CD14-positive monocyte (primary cell): ENCODE measurements at regions not wholly inside any gene's neighbourhood (a gene's known extent, or its start where the extent isn't known, plus 50 kb on each side); places are given as distances from the start of the nearest gene placed in this dataset.

ENCODE experiments used
- DNase-seq, 3 donors: peaks; one replicate each; pipeline ENCODE4 v3.0.0-alpha.2; 2011 to 2022
- H2AFZ ChIP-seq: 2 replicates; pipeline ENCODE4 v1.6.0; 2012; ENCODE audit warnings: mild to moderate bottlenecking, low read depth, low read length, inconsistent platforms; ENCODE audit not compliant: insufficient read depth, poor library complexity, severe bottlenecking
- H3K27ac ChIP-seq, 2 donors: 1 replicate in 1 of 2; 2 replicates in 1 of 2; pipeline ENCODE4 v1.5.1; 2012 to 2013; ENCODE audit warnings: low read length in 2 of 2, control low read depth in 1 of 2, inconsistent platforms in 1 of 2, low read depth in 1 of 2, mild to moderate bottlenecking in 1 of 2
- H3K27me3 ChIP-seq, 2 donors: one replicate each; pipeline versions ENCODE4 v1.6.0 to v1.6.1; 2011 to 2013; ENCODE audit warnings: low read length in 2 of 2; ENCODE audit not compliant: control insufficient read depth in 2 of 2, insufficient read depth in 2 of 2
- H3K36me3 ChIP-seq, 2 donors: replicated peaks in 1 of 2; 1 replicate in 1 of 2; 2 replicates in 1 of 2; pipeline versions ENCODE4 v1.5.1 to v1.6.1; 2012 to 2013; ENCODE audit warnings: low read length in 2 of 2, control low read depth in 1 of 2, inconsistent platforms in 1 of 2, mild to moderate bottlenecking in 1 of 2; ENCODE audit not compliant: insufficient read depth in 2 of 2, control insufficient read depth in 1 of 2
- H3K4me1 ChIP-seq, 2 donors: 1 replicate in 1 of 2; 2 replicates in 1 of 2; pipeline versions ENCODE4 v1.5.1 to v1.6.1; 2012 to 2013; ENCODE audit warnings: low read length in 2 of 2, control low read depth in 1 of 2, inconsistent platforms in 1 of 2, mild to moderate bottlenecking in 1 of 2, moderate library complexity in 1 of 2; ENCODE audit not compliant: insufficient read depth in 2 of 2, control insufficient read depth in 1 of 2
- H3K4me2 ChIP-seq: replicated peaks from 2 replicates; pipeline ENCODE3; 2012; ENCODE audit warnings: low read length, moderate library complexity, mild to moderate bottlenecking; ENCODE audit not compliant: poor library complexity, severe bottlenecking; ENCODE audit errors: extremely low read depth
- H3K4me3 ChIP-seq, 3 experiments: fragments of 200-600 bp in 1 of 3; sonication (generic) in 1 of 3; replicated peaks in 1 of 3; 1 replicate in 2 of 3; 2 replicates in 1 of 3; pipeline ENCODE4 v1.5.1; 2011 to 2013; ENCODE audit warnings: low read length in 3 of 3, mild to moderate bottlenecking in 3 of 3, control low read depth in 2 of 3, low read depth in 2 of 3, inconsistent platforms in 1 of 3, moderate library complexity in 1 of 3
- H3K79me2 ChIP-seq: 2 replicates; pipeline ENCODE4 v1.6.0; 2012; ENCODE audit warnings: mild to moderate bottlenecking, control low read depth, inconsistent platforms, low read length, moderate library complexity; ENCODE audit not compliant: insufficient read depth
- H3K9ac ChIP-seq: 2 replicates; pipeline ENCODE4 v1.6.0; 2017; ENCODE audit warnings: low read length, mild to moderate bottlenecking; ENCODE audit not compliant: insufficient read depth, poor library complexity, severe bottlenecking
- H3K9me3 ChIP-seq, 2 donors: replicated peaks in 1 of 2; 1 replicate in 1 of 2; 2 replicates in 1 of 2; pipeline versions ENCODE4 v1.5.1 to v1.6.1; 2012 to 2013; ENCODE audit warnings: low read length in 2 of 2, control low read depth in 1 of 2; ENCODE audit not compliant: control insufficient read depth in 1 of 2, insufficient read depth in 1 of 2
- H4K20me1 ChIP-seq: 2 replicates; pipeline ENCODE4 v1.6.0; 2012; ENCODE audit warnings: mild to moderate bottlenecking, low read length, control low read depth, moderate library complexity; ENCODE audit not compliant: insufficient read depth
- H3K27ac Mint-ChIP-seq, 7 donors: one replicate each; pipeline ENCODE4 v1.8.0; 2020; ENCODE audit warnings: mild to moderate bottlenecking in 7 of 7, mixed read lengths in 7 of 7, moderate library complexity in 6 of 7, inconsistent platforms in 2 of 7
- H3K27me3 Mint-ChIP-seq, 3 donors: one replicate each; pipeline ENCODE4 v1.8.0; 2021 to 2022; ENCODE audit warnings: low read depth in 3 of 3, mild to moderate bottlenecking in 3 of 3, mixed read lengths in 3 of 3, moderate library complexity in 3 of 3, inconsistent platforms in 1 of 3
- H3K36me3 Mint-ChIP-seq, 2 donors: one replicate each; pipeline ENCODE4 v1.8.0; 2020; ENCODE audit warnings: mixed read lengths in 2 of 2, inconsistent platforms in 1 of 2, mild to moderate bottlenecking in 1 of 2
- H3K4me1 Mint-ChIP-seq: one replicate; pipeline ENCODE4 v1.8.0; 2020; ENCODE audit warnings: mild to moderate bottlenecking, mixed read lengths
- H3K4me3 Mint-ChIP-seq, 2 donors: one replicate each; pipeline ENCODE4 v1.8.0; 2020; ENCODE audit warnings: mild to moderate bottlenecking in 2 of 2, mixed read lengths in 2 of 2, moderate library complexity in 1 of 2
- H3K9me3 Mint-ChIP-seq, 7 donors: one replicate each; pipeline ENCODE4 v1.8.0; 2020 to 2022; ENCODE audit warnings: mixed read lengths in 7 of 7, mild to moderate bottlenecking in 6 of 7, moderate library complexity in 6 of 7, inconsistent platforms in 2 of 7
- CTCF ChIP-seq: fragments of 200-600 bp; IDR thresholded peaks from one replicate; pipeline ENCODE4 v1.8.0; 2022; ENCODE audit warnings: antibody characterized with exemption, mild to moderate bottlenecking
- WGBS: methylation state at CpG from one replicate; pipeline ENCODE4 v1.1.5; 2013; ENCODE audit warnings: missing lambda C conversion rate; ENCODE audit not compliant: insufficient coverage; 5-methylcytosine and 5-hydroxymethylcytosine counted together
- intact Hi-C, 2 donors: fragments of 100-400 bp; cut with micrococcal nuclease; formaldehyde crosslinking; loops; one replicate each; pipeline versions ENCODE4 v1.15.0 to v1.15.1; 2023

GRCh38 chr10:24034571-24034970 is 174.4 kb upstream of the KIAA1217 start:
- Histone ChIP-seq H2AFZ (no peak overlapping the region), H3K79me2 (no peaks in the 10 kb centered on the region), H3K4me3 (no peak overlapping the region), H3K4me1 (no peaks in the 10 kb centered on the region), H3K9ac (no peak overlapping the region), H3K27me3 (no peaks in the 10 kb centered on the region), H4K20me1 (no peaks in the 10 kb centered on the region), H3K9me3 (peaks cover 0 to 10% of the 10 kb centered on the region in 2 donors), H3K4me2 (no peak overlapping the region), H3K27ac (no peak overlapping the region), H3K36me3 (no peaks in the 10 kb centered on the region)
- H3K36me3 Mint-ChIP-seq = no peaks in the 10 kb centered on the region
- peaks cover 0 to 2% (median 2%) of the 10 kb centered on the region in 3 donors for H3K27me3 Mint-ChIP-seq
- intact Hi-C loops = no loop called here
- WGBS = 75% methylated on average over 5 of the region's 5 CpGs
- no peak overlapping the region for H3K4me3 Mint-ChIP-seq
- no peak for TF ChIP-seq CTCF
- no peak overlapping the region for H3K27ac Mint-ChIP-seq
- no peaks in the 10 kb centered on the region for H3K4me1 Mint-ChIP-seq
- no peak for DNase-seq
- peaks cover 0 to 15% (median 6%) of the 10 kb centered on the region in 7 donors for H3K9me3 Mint-ChIP-seq

GRCh38 chr10:24035761-24036160 is 173.2 kb upstream of the KIAA1217 start:
- H2AFZ ChIP-seq = no peak overlapping the region
- H3K36me3 ChIP-seq = no peaks in the 10 kb centered on the region
- Mint-ChIP-seq H3K27ac (no peak overlapping the region), H3K4me3 (no peak overlapping the region), H3K36me3 (no peaks in the 10 kb centered on the region), H3K4me1 (no peaks in the 10 kb centered on the region), H3K27me3 (peaks cover 0 to 2% (median 2%) of the 10 kb centered on the region in 3 donors), H3K9me3 (peaks cover 0 to 15% (median 4%) of the 10 kb centered on the region in 7 donors)
- H3K4me1 ChIP-seq = no peaks in the 10 kb centered on the region
- H3K79me2 ChIP-seq = no peaks in the 10 kb centered on the region
- WGBS = 86% methylated on average over 4 of the region's 4 CpGs
- H3K9me3 ChIP-seq = peaks cover 0 to 10% of the 10 kb centered on the region in 2 donors
- no peak overlapping the region for H3K9ac ChIP-seq
- no peaks in the 10 kb centered on the region for H3K27me3 ChIP-seq
- no peak for TF ChIP-seq CTCF
- no peak overlapping the region for H3K27ac ChIP-seq
- H4K20me1 ChIP-seq = no peaks in the 10 kb centered on the region
- DNase-seq = no peak
- no peak overlapping the region for H3K4me2 ChIP-seq
- intact Hi-C loops = no loop called here
- no peak overlapping the region for H3K4me3 ChIP-seq
